OCI-LY7 (cell line): ENCODE measurements at regions not wholly inside any gene's neighbourhood (a gene's known extent, or its start where the extent isn't known, plus 50 kb on each side); places are given as distances from the start of the nearest gene placed in this dataset.

Experiments
- CTCF ChIP-seq: fragments of 200-600 bp; sonication (generic); conservative IDR thresholded peaks from 2 replicates; pipeline ENCODE4 v1.5.1; 2014; ENCODE audit warnings: mild to moderate bottlenecking, antibody characterized with exemption, low read length, moderate library complexity, mixed read lengths
- EZH2phosphoT487 ChIP-seq: fragments of 200-600 bp; sonication (generic); IDR thresholded peaks from 2 replicates; pipeline ENCODE4 v1.6.1; 2018; ENCODE audit warnings: low read depth, borderline replicate concordance, mild to moderate bottlenecking, mixed run types, antibody characterized with exemption, low read length, moderate library complexity, mixed read lengths

- TF ChIP-seq CTCF (no peak), EZH2phosphoT487 (no peak)
Observed at GRCh38 chr10:126842356-126842755, 62.9 kb upstream of the DOCK1 start.
